T-helper 2 cell treated with Interferon-gamma antibody and Interleukin-4, amounts not matched to agents 5 μg/mL and 100 μg/mL, for 36 hours (primary cell): ENCODE measurements at regions not wholly inside any gene's neighbourhood (a gene's known extent, or its start where the extent isn't known, plus 50 kb on each side); places are given as distances from the start of the nearest gene placed in this dataset.

Experiments
- DNase-seq: peaks from one replicate; pipeline ENCODE4 v3.0.0; 2021; ENCODE audit warnings: low spot score
- H3K27ac Mint-ChIP-seq: one replicate; pipeline ENCODE4 v1.8.0; 2021; ENCODE audit warnings: mild to moderate bottlenecking, mixed read lengths
- H3K27me3 Mint-ChIP-seq: one replicate; pipeline ENCODE4 v1.8.0; 2021; ENCODE audit warnings: low read depth, mixed read lengths
- H3K36me3 Mint-ChIP-seq: one replicate; pipeline ENCODE4 v1.8.0; 2021; ENCODE audit warnings: low read depth, mixed read lengths
- H3K4me1 Mint-ChIP-seq: one replicate; pipeline ENCODE4 v1.8.0; 2021; ENCODE audit warnings: low read depth, mixed read lengths
- H3K4me3 Mint-ChIP-seq: one replicate; pipeline ENCODE4 v1.8.0; 2022; ENCODE audit warnings: mild to moderate bottlenecking, moderate library complexity, mixed read lengths
- H3K9me3 Mint-ChIP-seq: one replicate; pipeline ENCODE4 v1.8.0; 2021; ENCODE audit warnings: mixed read lengths

GRCh38 chr14:78086342-78086741, 83.8 kb upstream of the NRXN3 start:
- no peak overlapping the region for H3K27ac Mint-ChIP-seq
- no peaks in the 10 kb centered on the region for H3K4me1 Mint-ChIP-seq
- no peak for DNase-seq
- no peaks in the 10 kb centered on the region for H3K9me3 Mint-ChIP-seq
- no peaks in the 10 kb centered on the region for H3K27me3 Mint-ChIP-seq
- no peaks in the 10 kb centered on the region for H3K36me3 Mint-ChIP-seq
- no peak overlapping the region for H3K4me3 Mint-ChIP-seq

- Mint-ChIP-seq H3K9me3 (no peaks in the 10 kb centered on the region), H3K27me3 (no peaks in the 10 kb centered on the region), H3K36me3 (no peaks in the 10 kb centered on the region), H3K27ac (no peak overlapping the region), H3K4me1 (no peaks in the 10 kb centered on the region), H3K4me3 (no peak overlapping the region)
- DNase-seq = no peak
Measured at GRCh38 chr14:78088916-78089315, 81.3 kb upstream of the NRXN3 start.

GRCh38 chr14:78090864-78091263, 79.3 kb upstream of the NRXN3 start:
- no peaks in the 10 kb centered on the region for H3K27me3 Mint-ChIP-seq
- no peak overlapping the region for H3K27ac Mint-ChIP-seq
- no peak overlapping the region for H3K4me3 Mint-ChIP-seq
- H3K9me3 Mint-ChIP-seq = no peaks in the 10 kb centered on the region
- DNase-seq = no peak
- H3K36me3 Mint-ChIP-seq = no peaks in the 10 kb centered on the region
- H3K4me1 Mint-ChIP-seq = no peaks in the 10 kb centered on the region

GRCh38 chr14:78091361-78091760, 78.8 kb upstream of the NRXN3 start:
- H3K36me3 Mint-ChIP-seq = no peaks in the 10 kb centered on the region
- H3K27ac Mint-ChIP-seq = no peak overlapping the region
- no peak for DNase-seq
- H3K9me3 Mint-ChIP-seq = no peaks in the 10 kb centered on the region
- no peak overlapping the region for H3K4me3 Mint-ChIP-seq
- H3K4me1 Mint-ChIP-seq = no peaks in the 10 kb centered on the region
- no peaks in the 10 kb centered on the region for H3K27me3 Mint-ChIP-seq

GRCh38 chr14:78092040-78092439, 78.1 kb upstream of the NRXN3 start:
- no peaks in the 10 kb centered on the region for H3K36me3 Mint-ChIP-seq

GRCh38 chr14:78103271-78103670, 66.9 kb upstream of the NRXN3 start:
- Mint-ChIP-seq H3K27me3 (no peaks in the 10 kb centered on the region), H3K4me3 (no peak overlapping the region), H3K4me1 (no peaks in the 10 kb centered on the region), H3K36me3 (no peaks in the 10 kb centered on the region), H3K27ac (no peak overlapping the region), H3K9me3 (no peaks in the 10 kb centered on the region)
- DNase-seq = no peak

More at GRCh38 chr14:78092040-78092439, 78.1 kb upstream of the NRXN3 start:
- Mint-ChIP-seq H3K9me3 (no peaks in the 10 kb centered on the region), H3K27me3 (no peaks in the 10 kb centered on the region), H3K4me3 (no peak overlapping the region), H3K4me1 (no peaks in the 10 kb centered on the region), H3K27ac (no peak overlapping the region)
- no peak for DNase-seq

- Mint-ChIP-seq H3K4me1 (no peaks in the 10 kb centered on the region), H3K4me3 (no peak overlapping the region), H3K27ac (no peak overlapping the region), H3K9me3 (no peaks in the 10 kb centered on the region), H3K36me3 (no peaks in the 10 kb centered on the region), H3K27me3 (no peaks in the 10 kb centered on the region)
- DNase-seq = no peak
Measured at GRCh38 chr14:78104160-78104559, 66.0 kb upstream of the NRXN3 start.

GRCh38 chr14:78104655-78105054, 65.5 kb upstream of the NRXN3 start:
- H3K4me1 Mint-ChIP-seq = no peaks in the 10 kb centered on the region
- no peak overlapping the region for H3K4me3 Mint-ChIP-seq

GRCh38 chr14:78106381-78106780, 63.8 kb upstream of the NRXN3 start:
- Mint-ChIP-seq H3K9me3 (no peaks in the 10 kb centered on the region), H3K4me3 (no peak overlapping the region), H3K36me3 (no peaks in the 10 kb centered on the region), H3K27me3 (no peaks in the 10 kb centered on the region), H3K27ac (no peak overlapping the region), H3K4me1 (no peaks in the 10 kb centered on the region)
- DNase-seq = no peak

More at GRCh38 chr14:78104655-78105054, 65.5 kb upstream of the NRXN3 start:
- Mint-ChIP-seq H3K9me3 (no peaks in the 10 kb centered on the region), H3K27ac (no peak overlapping the region), H3K27me3 (no peaks in the 10 kb centered on the region), H3K36me3 (no peaks in the 10 kb centered on the region)
- DNase-seq = no peak

GRCh38 chr14:78107166-78107565, 63.0 kb upstream of the NRXN3 start:
- Mint-ChIP-seq H3K36me3 (no peaks in the 10 kb centered on the region), H3K4me1 (no peaks in the 10 kb centered on the region), H3K4me3 (no peak overlapping the region), H3K9me3 (no peaks in the 10 kb centered on the region), H3K27me3 (no peaks in the 10 kb centered on the region), H3K27ac (no peak overlapping the region)
- DNase-seq = no peak

GRCh38 chr14:78119440-78119839, 50.7 kb upstream of the NRXN3 start:
- H3K27ac Mint-ChIP-seq = no peak overlapping the region
- H3K36me3 Mint-ChIP-seq = no peaks in the 10 kb centered on the region
- no peak for DNase-seq
- H3K27me3 Mint-ChIP-seq = no peaks in the 10 kb centered on the region
- H3K9me3 Mint-ChIP-seq = no peaks in the 10 kb centered on the region
- H3K4me3 Mint-ChIP-seq = no peak overlapping the region
- no peaks in the 10 kb centered on the region for H3K4me1 Mint-ChIP-seq
